UCSD-AML1 (cell line): ENCODE measurements at regions not wholly inside any gene's neighbourhood (a gene's known extent, or its start where the extent isn't known, plus 50 kb on each side); places are given as distances from the start of the nearest gene placed in this dataset.
"Not testable (repeated sequence)": the region's sequence is repeated elsewhere in the genome, so short reads cannot be mapped to it uniquely, and the experiment has no call there.

Experiments used
- DNase-seq: peaks from one replicate; lab custom pipeline; 2025; ENCODE audit not compliant: unreplicated experiment; lab: John Stamatoyannopoulos, UW

GRCh38 chr6:146984251-146984924 is 219.8 kb upstream of the STXBP5 start:
- no peak for DNase-seq

- DNase-seq = no peak
Measured at GRCh38 chr6:146985111-146985510, 219.1 kb upstream of the STXBP5 start.

- DNase-seq = no peak
Measured at GRCh38 chr6:146985966-146986365, 218.3 kb upstream of the STXBP5 start.

- not testable (repeated sequence) for DNase-seq
Measured at GRCh38 chr6:146987938-146988337, 216.3 kb upstream of the STXBP5 start.

GRCh38 chr6:146989860-146990259 is 214.4 kb upstream of the STXBP5 start:
- DNase-seq = no peak

GRCh38 chr6:146990284-146990683 is 213.9 kb upstream of the STXBP5 start:
- no peak for DNase-seq

GRCh38 chr6:146990821-146991798 is 213.1 kb upstream of the STXBP5 start:
- no peak for DNase-seq

GRCh38 chr6:146997062-146997461 is 207.2 kb upstream of the STXBP5 start:
- no peak for DNase-seq

GRCh38 chr6:146999766-147000165 is 204.5 kb upstream of the STXBP5 start:
- DNase-seq = no peak

- peak; percentile 12 for DNase-seq
Measured at GRCh38 chr6:147000545-147001488, 203.4 kb upstream of the STXBP5 start.

GRCh38 chr6:147001621-147002020 is 202.6 kb upstream of the STXBP5 start:
- no peak for DNase-seq

GRCh38 chr6:147003186-147003585 is 201.0 kb upstream of the STXBP5 start:
- DNase-seq = no peak

- DNase-seq = no peak
Measured at GRCh38 chr6:147005499-147005898, 198.7 kb upstream of the STXBP5 start.

- no peak for DNase-seq
Measured at GRCh38 chr6:147007441-147007840, 196.8 kb upstream of the STXBP5 start.

- DNase-seq = no peak
Measured at GRCh38 chr6:147009358-147009757, 194.9 kb upstream of the STXBP5 start.

GRCh38 chr6:147015674-147016073 is 188.5 kb upstream of the STXBP5 start:
- no peak for DNase-seq

- no peak for DNase-seq
Measured at GRCh38 chr6:147016440-147016839, 187.8 kb upstream of the STXBP5 start.

GRCh38 chr6:147017153-147017552 is 187.1 kb upstream of the STXBP5 start:
- DNase-seq = no peak

- DNase-seq = no peak
Measured at GRCh38 chr6:147019001-147019400, 185.2 kb upstream of the STXBP5 start.

- no peak for DNase-seq
Measured at GRCh38 chr6:147022041-147022440, 182.2 kb upstream of the STXBP5 start.

GRCh38 chr6:147023148-147023547 is 181.1 kb upstream of the STXBP5 start:
- DNase-seq = no peak
